Aorta (tissue), 5 donors: ENCODE measurements at regions not wholly inside any gene's neighbourhood (a gene's known extent, or its start where the extent isn't known, plus 50 kb on each side); places are given as distances from the start of the nearest gene placed in this dataset.

Source experiments
- ATAC-seq: fragments of 200-7000 bp; cut with Tn5 transposase; one replicate; pipeline ENCODE4 v1.9.1; 2022; ENCODE audit warnings: moderate library complexity; ENCODE audit not compliant: low FRiP score
- DNase-seq, 2 donors: peaks; one replicate each; pipeline ENCODE4 v3.0.0-alpha.2; 2020
- H3K27ac ChIP-seq, 2 donors: one replicate each; pipeline ENCODE4 v1.5.1; 2013; ENCODE audit warnings: low read length in 2 of 2, mild to moderate bottlenecking in 2 of 2, moderate library complexity in 2 of 2, control low read depth in 1 of 2, inconsistent platforms in 1 of 2, low read depth in 1 of 2
- H3K27me3 ChIP-seq, 2 donors: one replicate each; pipeline ENCODE4 v1.6.1; 2013; ENCODE audit warnings: control low read depth in 1 of 2, low read length in 1 of 2, mild to moderate bottlenecking in 1 of 2, moderate library complexity in 1 of 2; ENCODE audit not compliant: insufficient read depth in 2 of 2, control insufficient read depth in 1 of 2
- H3K36me3 ChIP-seq, 2 donors: one replicate each; pipeline ENCODE4 v1.6.1; 2013; ENCODE audit warnings: control low read depth in 1 of 2, low read length in 1 of 2, mild to moderate bottlenecking in 1 of 2; ENCODE audit not compliant: insufficient read depth in 2 of 2, control insufficient read depth in 1 of 2
- H3K4me1 ChIP-seq, 2 donors: one replicate each; pipeline ENCODE4 v1.6.1; 2013; ENCODE audit warnings: low read length in 2 of 2, control low read depth in 1 of 2, mild to moderate bottlenecking in 1 of 2, moderate library complexity in 1 of 2; ENCODE audit not compliant: insufficient read depth in 2 of 2, control insufficient read depth in 1 of 2
- H3K4me3 ChIP-seq, 2 donors: one replicate each; pipeline ENCODE4 v1.5.1; 2013; ENCODE audit warnings: low read length in 2 of 2, control low read depth in 1 of 2, mild to moderate bottlenecking in 1 of 2
- H3K9me3 ChIP-seq: one replicate; pipeline ENCODE4 v1.6.1; 2013; ENCODE audit warnings: mild to moderate bottlenecking, low read length; ENCODE audit not compliant: control insufficient read depth
- whole genome bisulfite sequencing, 2 donors: extraction: QIAGEN DNeasy Blood & Tissue Kit; methylation state at CpG; one replicate each; pipeline ENCODE4 v1.1.7; 2013; 5-methylcytosine and 5-hydroxymethylcytosine counted together
- intact Hi-C, 2 donors: fragments of 100-400 bp; cut with DNase I; formaldehyde crosslinking; loops; one replicate each; pipeline versions ENCODE4 v1.14.2 to v1.15.0; 2022
- donor health status: healthy with polysubstance abuse.
- donor health status: Bipolar disorder and iron deficiency.
- donor health status: DM: no; HTN: no; CAD: no.
- donor health status: DM: no; HTN: no; CAD: no.
- donor health status: DM: yes; HTN: yes; CAD: no.

- Histone ChIP-seq H3K4me3 (no peak overlapping the region), H3K36me3 (no peaks in the 10 kb centered on the region), H3K9me3 (no peaks in the 10 kb centered on the region), H3K27ac (no peak overlapping the region), H3K27me3 (no peaks in the 10 kb centered on the region), H3K4me1 (no peaks in the 10 kb centered on the region)
- 24% methylated on average over 4 of the region's 4 CpGs for WGBS, 2 donors
- ATAC-seq (no peak), DNase-seq (no peak)
- intact Hi-C loops, result no loop called here
These were observed 1074.4 kb upstream of the GYPC start for GRCh38 chr2:125581557-125581956.

DNA sequence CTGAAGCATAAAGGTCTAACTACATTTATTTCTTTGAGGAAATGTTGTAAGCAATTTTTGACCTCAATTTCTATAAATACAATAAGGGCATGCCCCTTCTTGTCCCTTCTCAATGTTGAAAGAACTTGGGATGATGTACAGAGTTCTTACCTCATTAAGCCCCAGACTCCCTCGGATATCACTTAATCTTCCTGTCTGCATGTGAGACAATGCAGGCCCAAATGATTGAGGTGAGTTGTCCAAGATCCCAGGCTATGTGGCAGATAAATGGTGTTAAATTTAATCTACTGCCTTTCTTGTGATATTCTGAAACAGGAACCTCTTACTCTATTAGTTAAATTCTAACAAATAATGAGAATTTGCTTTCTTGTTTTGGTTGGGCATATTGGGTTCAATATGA lies 1073.4 kb upstream of the GYPC start:
- WGBS, 2 donors, result 27 to 37% methylated on average over 1 of the region's 1 CpG
- H3K36me3 ChIP-seq, result no peaks in the 10 kb centered on the region
- ATAC-seq, result no peak
- H3K27ac ChIP-seq, result no peak overlapping the region
- no peaks in the 10 kb centered on the region for H3K9me3 ChIP-seq
- intact Hi-C loops, result no loop called here
- no peaks in the 10 kb centered on the region for H3K27me3 ChIP-seq
- DNase-seq, result no peak
- no peak overlapping the region for H3K4me3 ChIP-seq
- no peaks in the 10 kb centered on the region for H3K4me1 ChIP-seq

GRCh38 chr2:125584732-125585131 lies 1071.2 kb upstream of the GYPC start:
- no peaks in the 10 kb centered on the region for H3K4me1 ChIP-seq
- no peaks in the 10 kb centered on the region for H3K9me3 ChIP-seq
- H3K36me3 ChIP-seq, result no peaks in the 10 kb centered on the region
- DNase-seq (no peak), ATAC-seq (no peak)
- intact Hi-C loops, result no loop called here
- H3K4me3 ChIP-seq, result no peak overlapping the region
- 42 to 55% methylated on average over 1 of the region's 1 CpG for WGBS, 2 donors
- no peaks in the 10 kb centered on the region for H3K27me3 ChIP-seq
- H3K27ac ChIP-seq, result no peak overlapping the region

DNA sequence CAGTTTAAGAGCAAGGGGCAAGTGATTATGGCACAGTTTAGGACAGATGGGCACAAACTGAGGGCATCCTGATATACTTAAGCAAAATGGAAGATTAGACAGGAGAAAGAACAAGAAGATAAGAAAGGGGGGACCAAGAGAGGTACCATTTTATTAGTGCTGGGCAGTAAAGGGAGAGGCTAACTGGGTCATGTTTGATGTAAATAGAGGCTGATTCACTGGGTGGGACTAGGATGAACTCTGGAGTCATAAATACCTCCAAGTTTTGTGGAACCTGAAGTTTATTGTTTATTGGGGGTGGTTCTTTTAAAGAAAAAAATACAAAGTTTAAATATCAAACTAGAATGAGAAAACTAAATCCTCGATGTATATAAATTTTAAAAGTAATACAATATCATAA lies 1067.2 kb upstream of the GYPC start:
- no peaks in the 10 kb centered on the region for H3K9me3 ChIP-seq
- 79 to 85% methylated on average over 1 of the region's 1 CpG for WGBS, 2 donors
- H3K4me3 ChIP-seq, result no peak overlapping the region
- no peak overlapping the region for H3K27ac ChIP-seq
- no peak for ATAC-seq
- intact Hi-C loops, result no loop called here
- no peak for DNase-seq
- H3K4me1 ChIP-seq, result no peaks in the 10 kb centered on the region
- H3K27me3 ChIP-seq, result no peaks in the 10 kb centered on the region
- H3K36me3 ChIP-seq, result no peaks in the 10 kb centered on the region

DNA sequence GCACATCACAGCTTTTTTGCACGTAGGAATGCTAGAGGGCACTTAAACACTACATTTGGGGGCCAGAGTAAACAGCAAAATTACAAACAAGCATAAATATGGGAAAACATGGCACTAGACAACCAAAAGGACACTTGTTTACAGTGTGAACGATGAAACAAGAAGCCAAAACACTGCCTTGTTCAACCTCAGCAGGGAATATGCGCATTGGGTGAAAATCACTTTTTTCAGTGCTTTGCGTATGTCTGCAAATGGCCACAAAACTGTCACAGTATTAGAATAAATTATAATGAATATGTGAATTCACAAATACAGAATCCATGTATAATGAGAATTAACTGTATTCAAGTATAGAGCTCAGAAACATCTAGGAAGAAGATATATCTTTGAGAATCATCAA lies 1064.0 kb upstream of the GYPC start:
- Histone ChIP-seq H3K36me3 (no peaks in the 10 kb centered on the region), H3K4me1 (no peaks in the 10 kb centered on the region), H3K27me3 (no peaks in the 10 kb centered on the region), H3K4me3 (no peak overlapping the region), H3K9me3 (no peaks in the 10 kb centered on the region), H3K27ac (no peak overlapping the region)
- 58 to 61% methylated on average over 4 of the region's 4 CpGs for WGBS, 2 donors
- DNase-seq (no peak), ATAC-seq (no peak)
- intact Hi-C loops, result no loop called here

DNA sequence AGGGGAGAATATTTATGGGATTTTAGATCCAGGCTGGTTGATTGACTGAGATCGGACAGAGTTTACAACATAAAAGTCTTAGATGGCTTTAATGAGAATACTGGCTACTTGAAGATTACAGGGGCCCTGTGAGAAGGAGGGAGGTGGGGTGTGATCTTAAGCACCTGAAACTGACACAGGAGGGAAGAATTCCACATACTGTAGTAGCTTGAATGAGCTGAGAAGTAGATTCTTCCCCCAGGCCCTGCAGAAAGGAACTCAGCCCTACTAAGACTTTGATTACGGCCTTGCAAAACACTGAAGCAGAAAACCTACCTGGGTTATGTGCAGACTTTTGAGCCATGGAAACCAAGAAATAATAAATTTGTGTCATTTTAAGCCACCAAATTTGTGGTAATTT lies 1062.9 kb upstream of the GYPC start:
- WGBS, 2 donors, result 49 to 63% methylated on average over 2 of the region's 2 CpGs
- Histone ChIP-seq H3K27me3 (no peaks in the 10 kb centered on the region), H3K9me3 (no peaks in the 10 kb centered on the region), H3K36me3 (no peaks in the 10 kb centered on the region), H3K4me1 (no peaks in the 10 kb centered on the region), H3K4me3 (no peak overlapping the region), H3K27ac (no peak overlapping the region)
- ATAC-seq, result no peak
- intact Hi-C loops, result no loop called here
- DNase-seq, result no peak

DNA sequence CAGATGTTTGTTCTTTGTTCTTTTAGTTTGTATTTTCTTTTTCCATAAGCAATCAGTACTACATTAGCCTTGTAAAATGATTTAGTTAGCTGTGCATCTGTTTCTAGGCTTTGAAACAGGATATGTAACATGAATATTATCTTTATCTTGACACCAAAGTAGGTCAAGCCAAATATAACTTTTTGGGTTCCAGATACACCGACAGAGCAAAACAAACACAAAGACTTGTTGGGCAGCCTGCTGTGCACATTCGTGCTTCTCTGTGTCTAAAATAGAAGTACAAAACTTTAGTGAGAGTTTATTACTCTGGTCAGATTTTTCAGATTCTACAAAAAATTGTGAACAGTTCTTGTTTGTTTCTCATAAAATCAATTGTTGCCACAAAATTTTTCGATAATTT lies 1059.3 kb upstream of the GYPC start:
- DNase-seq, result no peak
- WGBS, 2 donors, result 27 to 30% methylated on average over 3 of the region's 3 CpGs
- no peak for ATAC-seq
- Histone ChIP-seq H3K36me3 (no peaks in the 10 kb centered on the region), H3K9me3 (no peaks in the 10 kb centered on the region), H3K4me1 (no peaks in the 10 kb centered on the region), H3K27me3 (no peaks in the 10 kb centered on the region), H3K27ac (no peak overlapping the region), H3K4me3 (no peak overlapping the region)
- intact Hi-C loops, result no loop called here

DNA sequence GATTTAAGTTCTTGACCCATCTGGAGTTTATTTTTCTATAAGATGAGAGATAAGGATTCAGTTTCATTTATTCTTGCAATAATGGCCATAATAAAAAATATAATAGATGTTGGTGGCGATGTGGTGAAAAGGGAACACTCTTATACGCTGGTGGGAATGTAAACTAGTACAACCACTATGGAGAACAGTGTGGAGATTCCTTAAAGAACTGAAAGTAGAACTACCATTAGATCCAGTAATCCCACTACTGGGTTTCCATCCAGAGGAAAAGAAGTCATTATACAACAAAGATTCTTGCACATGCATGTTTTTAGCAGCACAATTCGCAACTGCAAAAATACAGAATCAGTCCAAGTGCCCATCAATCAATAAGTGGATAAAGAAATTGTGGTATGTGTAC lies 1040.5 kb upstream of the GYPC start:
- WGBS, 2 donors, result 84 to 91% methylated on average over 3 of the region's 3 CpGs
- intact Hi-C loops, result no loop called here

DNA sequence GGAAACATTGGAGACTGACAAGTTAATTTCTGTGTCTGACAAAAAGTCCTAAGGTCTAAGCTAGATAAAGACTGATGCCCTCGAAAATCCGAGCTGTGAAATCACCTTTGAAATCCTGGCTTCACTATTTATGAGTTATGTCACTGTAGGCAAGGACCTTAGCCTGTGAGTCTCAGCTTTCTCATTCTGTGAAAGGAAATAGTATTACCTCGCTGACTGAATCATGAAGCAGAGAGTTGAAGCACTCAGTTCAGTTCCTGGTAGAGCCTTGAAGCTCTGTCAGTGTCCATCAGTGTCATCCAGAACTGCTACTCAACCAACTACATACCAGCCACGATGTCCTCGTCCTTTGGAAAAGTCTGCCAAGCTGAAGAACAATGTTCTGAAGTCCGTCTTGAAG lies 1025.6 kb upstream of the GYPC start:
- intact Hi-C loops, result no loop called here
- H3K9me3 ChIP-seq, result no peaks in the 10 kb centered on the region
- no peaks in the 10 kb centered on the region for H3K27me3 ChIP-seq
- 51 to 55% methylated on average over 6 of the region's 6 CpGs for WGBS, 2 donors
- ATAC-seq (no peak), DNase-seq (no peak)
- H3K4me1 ChIP-seq, result no peaks in the 10 kb centered on the region
- H3K27ac ChIP-seq, result no peak overlapping the region
- no peak overlapping the region for H3K4me3 ChIP-seq
- no peaks in the 10 kb centered on the region for H3K36me3 ChIP-seq

More for the DNA sequence above, 1040.5 kb upstream of the GYPC start:
- Histone ChIP-seq H3K27me3 (no peaks in the 10 kb centered on the region), H3K36me3 (no peaks in the 10 kb centered on the region), H3K4me1 (no peaks in the 10 kb centered on the region), H3K27ac (no peak overlapping the region), H3K4me3 (no peak overlapping the region), H3K9me3 (no peaks in the 10 kb centered on the region)
- ATAC-seq (no peak), DNase-seq (no peak)
